ENCODE measurements at regions not wholly inside any gene's neighbourhood (a gene's known extent, or its start where the extent isn't known, plus 50 kb on each side); places are given as distances from the start of the nearest gene placed in this dataset.

GRCh38 chr15:94586099-94586498 is 354.7 kb downstream of the MCTP2 start:
- no peak for TF ChIP-seq CREB1 (CRISPR knock-in tag; IDR thresholded peaks at IDR 0.05; ENCODE audit: low read depth)
- no peak for TF ChIP-seq EZH2 (IDR thresholded peaks at IDR 0.05; ENCODE audit: low read depth, unreplicated experiment)
- TF ChIP-seq CTCF (conservative IDR thresholded peaks at IDR 0.05; ENCODE audit: low read depth in 2 of 2): no peak
- no peak for TF ChIP-seq REST (IDR thresholded peaks at IDR 0.05; ENCODE audit: unreplicated experiment)
- no peak for TF ChIP-seq NANOG (IDR thresholded peaks at IDR 0.05; ENCODE audit: borderline replicate concordance)
- TF ChIP-seq JUNB (IDR thresholded peaks at IDR 0.05; ENCODE audit: unreplicated experiment): no peak
- TF ChIP-seq POLR2AphosphoS5 (IDR thresholded peaks at IDR 0.05; ENCODE audit: low read depth): no peak
- TF ChIP-seq EZH2phosphoT487 (IDR thresholded peaks at IDR 0.05; ENCODE audit: unreplicated experiment): no peak
